Neural crest cell (in vitro differentiated cells): ENCODE measurements at regions not wholly inside any gene's neighbourhood (a gene's known extent, or its start where the extent isn't known, plus 50 kb on each side); places are given as distances from the start of the nearest gene placed in this dataset.

Source experiments
- DNase-seq: peaks from one replicate; pipeline ENCODE4 v3.0.0; 2021; ENCODE audit warnings: low read depth, mixed read lengths, low spot score
- H3K27ac Mint-ChIP-seq: one replicate; pipeline ENCODE4 v1.8.0; 2021; ENCODE audit warnings: mild to moderate bottlenecking, mixed read lengths; ENCODE audit not compliant: unreplicated experiment
- H3K27me3 Mint-ChIP-seq: 2 replicates; pipeline ENCODE4 v1.8.0; 2021; ENCODE audit warnings: low read depth, mild to moderate bottlenecking, mixed read lengths
- H3K36me3 Mint-ChIP-seq: 2 replicates; pipeline ENCODE4 v1.8.0; 2021; ENCODE audit warnings: low read depth, mild to moderate bottlenecking, mixed read lengths
- H3K4me1 Mint-ChIP-seq: 2 replicates; pipeline ENCODE4 v1.8.0; 2021; ENCODE audit warnings: mixed read lengths
- H3K4me3 Mint-ChIP-seq: one replicate; pipeline ENCODE4 v1.8.0; 2021; ENCODE audit warnings: mild to moderate bottlenecking, mixed read lengths
- H3K9me3 Mint-ChIP-seq: 2 replicates; pipeline ENCODE4 v1.8.0; 2021; ENCODE audit warnings: mixed read lengths
- TF ChIP-seq, protein P1 (sequence below): fragments of 200-600 bp; sonication (generic); conservative IDR thresholded peaks from 2 replicates; pipeline ENCODE4 v1.5.0; 2021; ENCODE audit warnings: antibody characterized with exemption, mild to moderate bottlenecking

DNA sequence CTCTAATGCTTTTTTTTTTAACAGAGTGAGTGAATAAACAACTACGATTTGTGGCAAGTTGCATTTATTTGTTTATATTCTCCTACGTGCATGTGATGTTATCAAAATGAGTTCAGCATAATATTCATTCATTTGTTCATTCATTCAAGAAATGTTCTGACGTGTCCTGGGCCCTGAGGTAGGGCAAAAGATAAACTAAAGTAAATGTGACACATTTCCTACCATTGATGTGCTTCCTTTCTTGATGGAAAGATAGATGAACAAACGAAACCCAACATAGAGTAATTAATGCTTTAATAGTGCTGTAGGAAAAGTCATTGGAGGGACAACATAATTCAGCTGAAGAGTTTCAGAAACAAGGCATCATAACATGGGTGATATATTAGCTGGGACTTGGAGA is 261.5 kb upstream of the KCNMB2 start:
- Mint-ChIP-seq H3K4me3 (no peak overlapping the region), H3K9me3 (peaks cover 4% of the 10 kb centered on the region), H3K27ac (no peak overlapping the region), H3K36me3 (peaks cover 11% of the 10 kb centered on the region), H3K27me3 (no peaks in the 10 kb centered on the region), H3K4me1 (no peaks in the 10 kb centered on the region)
- TF ChIP-seq, protein P1, sequence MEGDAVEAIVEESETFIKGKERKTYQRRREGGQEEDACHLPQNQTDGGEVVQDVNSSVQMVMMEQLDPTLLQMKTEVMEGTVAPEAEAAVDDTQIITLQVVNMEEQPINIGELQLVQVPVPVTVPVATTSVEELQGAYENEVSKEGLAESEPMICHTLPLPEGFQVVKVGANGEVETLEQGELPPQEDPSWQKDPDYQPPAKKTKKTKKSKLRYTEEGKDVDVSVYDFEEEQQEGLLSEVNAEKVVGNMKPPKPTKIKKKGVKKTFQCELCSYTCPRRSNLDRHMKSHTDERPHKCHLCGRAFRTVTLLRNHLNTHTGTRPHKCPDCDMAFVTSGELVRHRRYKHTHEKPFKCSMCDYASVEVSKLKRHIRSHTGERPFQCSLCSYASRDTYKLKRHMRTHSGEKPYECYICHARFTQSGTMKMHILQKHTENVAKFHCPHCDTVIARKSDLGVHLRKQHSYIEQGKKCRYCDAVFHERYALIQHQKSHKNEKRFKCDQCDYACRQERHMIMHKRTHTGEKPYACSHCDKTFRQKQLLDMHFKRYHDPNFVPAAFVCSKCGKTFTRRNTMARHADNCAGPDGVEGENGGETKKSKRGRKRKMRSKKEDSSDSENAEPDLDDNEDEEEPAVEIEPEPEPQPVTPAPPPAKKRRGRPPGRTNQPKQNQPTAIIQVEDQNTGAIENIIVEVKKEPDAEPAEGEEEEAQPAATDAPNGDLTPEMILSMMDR = no peak
- DNase-seq = no peak

- Mint-ChIP-seq H3K9me3 (peaks cover 4% of the 10 kb centered on the region), H3K27ac (no peak overlapping the region), H3K4me3 (no peak overlapping the region), H3K27me3 (no peaks in the 10 kb centered on the region), H3K36me3 (peaks cover 11% of the 10 kb centered on the region), H3K4me1 (no peaks in the 10 kb centered on the region)
- TF ChIP-seq, protein P1 = no peak
- no peak for DNase-seq
Measured at GRCh38 chr3:178275311-178275710, 260.9 kb upstream of the KCNMB2 start.

DNA sequence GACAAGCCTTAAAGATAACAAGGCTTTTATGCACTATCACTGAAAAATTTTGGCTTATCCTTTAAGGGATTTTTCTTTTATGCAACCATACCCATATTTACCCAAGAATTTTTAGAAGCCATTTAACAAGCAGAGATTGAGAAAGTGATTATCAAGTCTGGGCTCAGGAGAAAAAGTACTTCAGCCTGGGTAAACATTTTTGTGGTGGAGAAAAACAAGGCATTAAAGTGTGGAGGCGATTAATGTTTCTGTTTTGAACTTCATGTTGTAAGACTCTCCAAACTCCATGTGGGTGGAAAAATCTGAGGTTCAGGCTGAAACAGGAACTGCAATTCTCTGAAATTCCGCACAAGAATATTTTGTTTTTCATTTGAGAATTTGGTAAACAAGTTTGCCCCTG is 260.4 kb upstream of the KCNMB2 start:
- Mint-ChIP-seq H3K9me3 (peaks cover 4% of the 10 kb centered on the region), H3K4me1 (no peaks in the 10 kb centered on the region), H3K27ac (no peak overlapping the region), H3K27me3 (no peaks in the 10 kb centered on the region), H3K4me3 (no peak overlapping the region), H3K36me3 (peaks cover 11% of the 10 kb centered on the region)
- no peak for DNase-seq
- TF ChIP-seq, protein P1 = no peak

- H3K4me1 Mint-ChIP-seq = no peaks in the 10 kb centered on the region
- no peak overlapping the region for H3K4me3 Mint-ChIP-seq
- TF ChIP-seq, protein P1 = no peak
- H3K9me3 Mint-ChIP-seq = peaks cover 4% of the 10 kb centered on the region
- peaks cover 11% of the 10 kb centered on the region for H3K36me3 Mint-ChIP-seq
- no peak for DNase-seq
- no peak overlapping the region for H3K27ac Mint-ChIP-seq
- H3K27me3 Mint-ChIP-seq = no peaks in the 10 kb centered on the region
Measured at GRCh38 chr3:178277605-178278004, 258.6 kb upstream of the KCNMB2 start.

DNA sequence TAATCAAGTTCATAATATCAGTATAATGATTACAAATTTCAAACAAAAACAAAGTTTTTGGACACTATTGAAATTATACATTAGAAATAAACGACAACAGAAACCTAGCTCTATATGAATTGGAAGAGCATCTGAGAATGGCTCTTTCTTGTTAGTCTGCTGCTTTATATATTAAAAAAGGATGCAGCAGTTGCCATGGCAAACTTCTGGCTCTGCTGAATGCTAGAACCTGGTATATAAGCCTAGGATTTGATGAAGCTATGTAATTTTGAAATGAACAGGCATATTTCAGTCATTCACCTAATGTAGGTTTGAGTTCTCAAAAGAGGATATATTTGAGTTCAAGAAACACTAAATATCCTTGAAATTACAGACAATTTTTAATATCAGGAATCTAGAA is 252.7 kb upstream of the KCNMB2 start:
- Mint-ChIP-seq H3K27me3 (no peaks in the 10 kb centered on the region), H3K4me3 (no peak overlapping the region), H3K36me3 (peaks cover 9% of the 10 kb centered on the region), H3K9me3 (peaks cover 4% of the 10 kb centered on the region), H3K27ac (no peak overlapping the region), H3K4me1 (no peaks in the 10 kb centered on the region)
- TF ChIP-seq, protein P1 = no peak
- DNase-seq = no peak

- Mint-ChIP-seq H3K4me3 (no peak overlapping the region), H3K27me3 (no peaks in the 10 kb centered on the region), H3K36me3 (peaks cover 6% of the 10 kb centered on the region), H3K9me3 (peaks cover 5% of the 10 kb centered on the region), H3K4me1 (no peaks in the 10 kb centered on the region), H3K27ac (no peak overlapping the region)
- TF ChIP-seq, protein P1 = no peak
- DNase-seq = no peak
Measured at GRCh38 chr3:178284181-178284580, 252.1 kb upstream of the KCNMB2 start.
